Posterior cingulate gyrus (tissue), 11 donors: ENCODE measurements at regions not wholly inside any gene's neighbourhood (a gene's known extent, or its start where the extent isn't known, plus 50 kb on each side); places are given as distances from the start of the nearest gene placed in this dataset.

Source experiments
- DNase-seq, 10 donors: peaks; one replicate each; pipeline versions ENCODE4 v3.0.0 to v3.0.0-alpha.2; 2020 to 2021; ENCODE audit warnings: mixed read lengths in 3 of 10
- intact Hi-C: fragments of 100-400 bp; cut with DNase I; formaldehyde crosslinking; loops from one replicate; pipeline ENCODE4 v1.15.1; 2023

GRCh38 chr18:51997129-51997528 lies 342.9 kb upstream of the DCC start:
- intact Hi-C loops = no loop called here
- DNase-seq = no peak

GRCh38 chr18:51998066-51998465 lies 341.9 kb upstream of the DCC start:
- intact Hi-C loops = no loop called here
- DNase-seq = no peak

GRCh38 chr18:51998711-51999110 lies 341.3 kb upstream of the DCC start:
- intact Hi-C loops = no loop called here
- no peak for DNase-seq

- intact Hi-C loops = no loop called here
- DNase-seq = no peak
Measured at GRCh38 chr18:51999351-51999750, 340.6 kb upstream of the DCC start.

GRCh38 chr18:52000435-52000834 lies 339.6 kb upstream of the DCC start:
- intact Hi-C loops = no loop called here
- DNase-seq = no peak

- DNase-seq = no peak
Measured at GRCh38 chr18:52001106-52001505, 338.9 kb upstream of the DCC start.

GRCh38 chr18:52002600-52002999 lies 337.4 kb upstream of the DCC start:
- intact Hi-C loops = no loop called here
- DNase-seq = no peak

More at GRCh38 chr18:52001106-52001505, 338.9 kb upstream of the DCC start:
- intact Hi-C loops = no loop called here

- intact Hi-C loops = no loop called here
- no peak for DNase-seq
Measured at GRCh38 chr18:52007105-52007504, 332.9 kb upstream of the DCC start.

GRCh38 chr18:52008330-52008729 lies 331.7 kb upstream of the DCC start:
- intact Hi-C loops = no loop called here
- DNase-seq = no peak

GRCh38 chr18:52008736-52009135 lies 331.3 kb upstream of the DCC start:
- DNase-seq = no peak
- intact Hi-C loops = no loop called here

- no peak for DNase-seq
- intact Hi-C loops = no loop called here
Measured at GRCh38 chr18:52009958-52010357, 330.0 kb upstream of the DCC start.

GRCh38 chr18:52045946-52046675 lies 293.9 kb upstream of the DCC start:
- no peak for DNase-seq
- intact Hi-C loops = no loop called here

- DNase-seq = no peak
- intact Hi-C loops = no loop called here
Measured at GRCh38 chr18:52046842-52047241, 293.2 kb upstream of the DCC start.

GRCh38 chr18:52054324-52054723 lies 285.7 kb upstream of the DCC start:
- intact Hi-C loops = no loop called here
- no peak for DNase-seq

- no peak for DNase-seq
- intact Hi-C loops = no loop called here
Measured at GRCh38 chr18:52060607-52061304, 279.2 kb upstream of the DCC start.

GRCh38 chr18:52063923-52064322 lies 276.1 kb upstream of the DCC start:
- intact Hi-C loops = no loop called here

GRCh38 chr18:52069201-52069600 lies 270.8 kb upstream of the DCC start:
- DNase-seq = no peak
- intact Hi-C loops = no loop called here

More at GRCh38 chr18:52063923-52064322, 276.1 kb upstream of the DCC start:
- DNase-seq = peak in 1 of 10 donors; percentile 52

GRCh38 chr18:52070291-52070756 lies 269.7 kb upstream of the DCC start:
- DNase-seq = no peak
- intact Hi-C loops = no loop called here

GRCh38 chr18:52077251-52077983 lies 262.6 kb upstream of the DCC start:
- DNase-seq = no peak

GRCh38 chr18:52082246-52082645 lies 257.8 kb upstream of the DCC start:
- intact Hi-C loops = no loop called here
- DNase-seq = no peak

More at GRCh38 chr18:52077251-52077983, 262.6 kb upstream of the DCC start:
- intact Hi-C loops = no loop called here

- intact Hi-C loops = no loop called here
- no peak for DNase-seq
Measured at GRCh38 chr18:52087140-52087539, 252.9 kb upstream of the DCC start.
